Loucy (cell line): ENCODE measurements at regions not wholly inside any gene's neighbourhood (a gene's known extent, or its start where the extent isn't known, plus 50 kb on each side); places are given as distances from the start of the nearest gene placed in this dataset.
"Not testable (repeated sequence)": the region's sequence is repeated elsewhere in the genome, so short reads cannot be mapped to it uniquely, and the experiment has no call there.

Experiments used
- H2AFZ ChIP-seq: fragments of 200-600 bp; sonication (generic); 2 replicates; pipeline ENCODE4 v1.6.0; 2016; ENCODE audit warnings: antibody characterized with exemption, mild to moderate bottlenecking, low read length, moderate library complexity
- H3F3A ChIP-seq: fragments of 200-600 bp; 2 replicates; pipeline ENCODE4 v1.6.0; 2016; ENCODE audit warnings: antibody characterized with exemption, low read depth, mild to moderate bottlenecking
- H3K27me3 ChIP-seq: fragments of 200-600 bp; sonication (generic); 2 replicates; pipeline ENCODE4 v1.6.1; 2014; ENCODE audit warnings: low read length, mild to moderate bottlenecking; ENCODE audit not compliant: insufficient read depth, poor library complexity, severe bottlenecking
- H3K36me3 ChIP-seq: fragments of 200-600 bp; sonication (generic); 2 replicates; pipeline ENCODE4 v1.6.1; 2016; ENCODE audit warnings: low read length; ENCODE audit not compliant: insufficient read depth
- H3K4me1 ChIP-seq: fragments of 200-600 bp; sonication (generic); 2 replicates; pipeline ENCODE4 v1.5.1; 2014; ENCODE audit warnings: low read length, mild to moderate bottlenecking; ENCODE audit not compliant: insufficient read depth, poor library complexity, severe bottlenecking
- H3K4me2 ChIP-seq: fragments of 200-600 bp; sonication (generic); 2 replicates; pipeline ENCODE4 v1.6.0; 2014; ENCODE audit warnings: antibody characterized with exemption, low read length, low read depth, mild to moderate bottlenecking; ENCODE audit not compliant: poor library complexity, severe bottlenecking
- H3K4me3 ChIP-seq: fragments of 200-600 bp; sonication (generic); 2 replicates; pipeline ENCODE4 v1.5.1; 2014; ENCODE audit warnings: low read length, mild to moderate bottlenecking, mixed read lengths; ENCODE audit not compliant: poor library complexity, severe bottlenecking
- H3K79me2 ChIP-seq: fragments of 200-600 bp; sonication (generic); 2 replicates; pipeline ENCODE4 v1.6.1; 2014; ENCODE audit warnings: low read length; ENCODE audit not compliant: insufficient read depth
- H3K9ac ChIP-seq: fragments of 200-600 bp; sonication (generic); 2 replicates; pipeline ENCODE4 v1.6.0; 2014; ENCODE audit warnings: mild to moderate bottlenecking, low read depth, low read length, moderate library complexity; ENCODE audit not compliant: poor library complexity, severe bottlenecking
- H3K9me2 ChIP-seq: fragments of 200-600 bp; sonication (generic); replicated peaks from 2 replicates; pipeline ENCODE4 v1.6.1; 2016; ENCODE audit warnings: low read depth, low read length, mixed read lengths
- H3K9me3 ChIP-seq: fragments of 200-600 bp; sonication (generic); 2 replicates; pipeline ENCODE4 v1.6.1; 2014; ENCODE audit warnings: mild to moderate bottlenecking, antibody characterized with exemption, low read length, low read depth; ENCODE audit not compliant: insufficient read depth
- H4K20me1 ChIP-seq: fragments of 200-600 bp; sonication (generic); 2 replicates; pipeline ENCODE4 v1.6.0; 2014; ENCODE audit warnings: antibody characterized with exemption, low read length, mild to moderate bottlenecking; ENCODE audit not compliant: insufficient read depth, poor library complexity, severe bottlenecking
- EZH2phosphoT487 ChIP-seq: fragments of 200-600 bp; IDR thresholded peaks from 2 replicates; pipeline ENCODE4 v1.6.1; 2018; ENCODE audit warnings: antibody characterized with exemption, mild to moderate bottlenecking, moderate library complexity, borderline replicate concordance
- TF ChIP-seq, protein P1 (sequence below): fragments of 200-600 bp; sonication (generic); conservative IDR thresholded peaks from 2 replicates; pipeline ENCODE4 v1.5.1; 2014; ENCODE audit warnings: mild to moderate bottlenecking, antibody characterized with exemption, low read length

DNA sequence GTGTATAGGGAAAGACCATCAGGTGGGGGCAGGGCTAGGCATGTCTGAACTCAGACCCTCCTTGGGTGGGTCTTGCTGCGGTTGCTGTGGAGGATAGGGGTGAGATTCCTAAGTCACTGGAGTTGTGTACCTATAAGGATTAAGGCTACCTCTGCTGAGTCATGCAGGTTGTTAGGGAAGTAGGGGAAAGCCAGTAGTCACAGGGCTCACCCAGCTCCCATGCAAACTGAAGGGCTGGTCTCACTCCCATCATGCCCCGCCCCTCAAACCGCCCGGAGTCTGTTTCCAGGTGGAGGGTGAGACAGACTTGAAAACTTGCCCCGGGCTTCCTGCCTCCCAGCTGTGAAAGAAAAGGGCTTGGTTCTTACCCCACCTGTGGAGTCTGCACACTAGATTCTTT, 161.8 kb downstream of the CAVIN4 start:
- Histone ChIP-seq H3K27me3 (no peaks in the 10 kb centered on the region), H3K9ac (no peak overlapping the region), H2AFZ (no peak overlapping the region), H4K20me1 (no peaks in the 10 kb centered on the region), H3K9me3 (no peaks in the 10 kb centered on the region), H3K9me2 (no peaks in the 10 kb centered on the region), H3K4me1 (no peaks in the 10 kb centered on the region), H3K4me3 (no peak overlapping the region), H3F3A (no peaks in the 10 kb centered on the region), H3K79me2 (no peaks in the 10 kb centered on the region), H3K4me2 (no peak overlapping the region), H3K36me3 (no peaks in the 10 kb centered on the region)
- TF ChIP-seq EZH2phosphoT487: no peak
- TF ChIP-seq, protein P1, sequence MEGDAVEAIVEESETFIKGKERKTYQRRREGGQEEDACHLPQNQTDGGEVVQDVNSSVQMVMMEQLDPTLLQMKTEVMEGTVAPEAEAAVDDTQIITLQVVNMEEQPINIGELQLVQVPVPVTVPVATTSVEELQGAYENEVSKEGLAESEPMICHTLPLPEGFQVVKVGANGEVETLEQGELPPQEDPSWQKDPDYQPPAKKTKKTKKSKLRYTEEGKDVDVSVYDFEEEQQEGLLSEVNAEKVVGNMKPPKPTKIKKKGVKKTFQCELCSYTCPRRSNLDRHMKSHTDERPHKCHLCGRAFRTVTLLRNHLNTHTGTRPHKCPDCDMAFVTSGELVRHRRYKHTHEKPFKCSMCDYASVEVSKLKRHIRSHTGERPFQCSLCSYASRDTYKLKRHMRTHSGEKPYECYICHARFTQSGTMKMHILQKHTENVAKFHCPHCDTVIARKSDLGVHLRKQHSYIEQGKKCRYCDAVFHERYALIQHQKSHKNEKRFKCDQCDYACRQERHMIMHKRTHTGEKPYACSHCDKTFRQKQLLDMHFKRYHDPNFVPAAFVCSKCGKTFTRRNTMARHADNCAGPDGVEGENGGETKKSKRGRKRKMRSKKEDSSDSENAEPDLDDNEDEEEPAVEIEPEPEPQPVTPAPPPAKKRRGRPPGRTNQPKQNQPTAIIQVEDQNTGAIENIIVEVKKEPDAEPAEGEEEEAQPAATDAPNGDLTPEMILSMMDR: no peak

DNA sequence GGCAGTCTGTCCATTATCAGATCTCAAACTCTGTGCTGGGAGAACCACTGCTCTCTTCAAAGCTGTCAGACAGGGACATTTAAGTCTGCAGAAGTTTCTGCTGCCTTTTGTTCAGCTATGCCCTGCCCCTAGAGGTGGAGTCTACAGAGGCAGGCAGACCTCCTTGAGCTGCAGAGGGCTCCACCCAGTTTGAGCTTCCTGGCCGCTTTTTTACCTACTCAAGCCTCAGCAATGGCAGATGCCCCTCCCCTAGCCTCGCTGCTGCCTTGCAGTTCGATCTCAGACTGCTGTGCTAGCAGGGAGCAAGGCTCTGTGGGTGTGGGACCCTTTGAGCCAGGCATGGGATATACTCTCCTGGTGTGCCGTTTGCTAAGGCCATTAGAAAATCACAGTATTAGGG, 171.1 kb downstream of the CAVIN4 start:
- not testable (repeated sequence) for H4K20me1 ChIP-seq, H3F3A ChIP-seq, H3K79me2 ChIP-seq, H3K4me2 ChIP-seq, H3K27me3 ChIP-seq, H3K9ac ChIP-seq, H3K4me3 ChIP-seq, H3K9me2 ChIP-seq, H3K36me3 ChIP-seq, H3K4me1 ChIP-seq, H2AFZ ChIP-seq, H3K9me3 ChIP-seq

DNA sequence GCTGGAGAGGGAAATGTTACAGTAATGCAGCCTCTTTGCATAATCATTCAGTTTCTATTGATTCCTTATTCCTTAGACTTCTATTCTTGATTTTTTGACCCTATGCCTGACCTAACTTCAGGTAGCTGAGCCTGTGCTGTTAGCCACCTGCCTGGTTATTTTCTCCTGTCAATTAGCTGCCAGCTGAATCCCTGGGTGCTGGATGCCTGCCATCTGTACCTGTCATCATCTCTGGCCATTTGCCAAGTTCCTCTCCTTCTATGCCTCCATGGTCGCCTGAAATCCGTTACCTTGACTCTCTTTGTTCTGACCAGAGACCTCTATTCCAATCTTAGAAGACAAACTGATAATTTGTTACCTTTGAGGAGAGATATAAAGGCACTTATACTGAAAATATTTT, 178.3 kb downstream of the CAVIN4 start:
- Histone ChIP-seq H2AFZ (no peak overlapping the region), H3K79me2 (no peaks in the 10 kb centered on the region), H3K36me3 (no peaks in the 10 kb centered on the region), H3K27me3 (no peaks in the 10 kb centered on the region), H3K9me2 (no peaks in the 10 kb centered on the region), H3K9me3 (no peaks in the 10 kb centered on the region), H3K4me1 (no peaks in the 10 kb centered on the region), H3K4me3 (no peak overlapping the region), H3K4me2 (no peak overlapping the region), H3K9ac (no peak overlapping the region), H3F3A (no peaks in the 10 kb centered on the region), H4K20me1 (no peaks in the 10 kb centered on the region)
- TF ChIP-seq, protein P1: no peak
- no peak for TF ChIP-seq EZH2phosphoT487

DNA sequence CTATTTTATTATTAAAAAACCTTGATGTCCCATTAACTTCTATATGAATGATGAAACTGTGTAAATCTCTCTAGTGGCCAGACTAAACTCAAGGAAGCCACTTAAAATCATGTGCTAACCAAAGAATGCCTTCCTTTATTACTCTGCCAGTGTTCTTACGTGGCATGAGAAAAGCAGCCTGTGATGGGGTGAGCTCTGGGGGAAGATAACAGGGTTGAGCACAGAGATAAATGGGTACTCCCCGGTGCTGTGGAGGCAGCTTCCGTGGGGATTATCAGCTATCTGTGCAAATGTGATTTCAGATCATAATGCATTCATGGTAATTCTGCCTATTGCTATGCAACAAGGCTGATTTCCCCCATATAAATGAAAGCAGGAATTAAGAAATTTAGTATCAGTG, 181.3 kb downstream of the CAVIN4 start:
- Histone ChIP-seq H3K4me2 (no peak overlapping the region), H3K36me3 (no peaks in the 10 kb centered on the region), H3F3A (no peaks in the 10 kb centered on the region), H3K4me3 (no peak overlapping the region), H3K9me3 (no peaks in the 10 kb centered on the region), H3K4me1 (no peaks in the 10 kb centered on the region), H3K79me2 (no peaks in the 10 kb centered on the region), H3K27me3 (no peaks in the 10 kb centered on the region), H4K20me1 (no peaks in the 10 kb centered on the region), H2AFZ (no peak overlapping the region), H3K9ac (no peak overlapping the region), H3K9me2 (no peaks in the 10 kb centered on the region)
- TF ChIP-seq, protein P1: no peak
- no peak for TF ChIP-seq EZH2phosphoT487
